Muscle layer of duodenum (tissue), 2 donors: ENCODE measurements at regions not wholly inside any gene's neighbourhood (a gene's known extent, or its start where the extent isn't known, plus 50 kb on each side); places are given as distances from the start of the nearest gene placed in this dataset.

Source experiments
- H3K27ac ChIP-seq: one replicate; pipeline ENCODE4 v1.7.0; 2013; ENCODE audit warnings: mild to moderate bottlenecking, low read length
- H3K27me3 ChIP-seq: one replicate; pipeline ENCODE4 v1.7.0; 2013; ENCODE audit warnings: low read depth, mild to moderate bottlenecking, control low read depth, low read length
- H3K36me3 ChIP-seq, 2 donors: one replicate each; pipeline ENCODE4 v1.7.0; 2013; ENCODE audit warnings: low read length in 2 of 2, control low read depth in 1 of 2, mild to moderate bottlenecking in 1 of 2; ENCODE audit not compliant: insufficient read depth in 2 of 2, control insufficient read depth in 1 of 2
- H3K4me1 ChIP-seq, 2 donors: one replicate each; pipeline ENCODE4 v1.7.0; 2013; ENCODE audit warnings: low read length in 2 of 2, mild to moderate bottlenecking in 2 of 2, control low read depth in 1 of 2, moderate library complexity in 1 of 2; ENCODE audit not compliant: insufficient read depth in 2 of 2, control insufficient read depth in 1 of 2
- H3K4me3 ChIP-seq, 2 donors: one replicate each; pipeline ENCODE4 v1.7.0; 2013; ENCODE audit warnings: low read length in 2 of 2, low read depth in 1 of 2, mild to moderate bottlenecking in 1 of 2
- H3K9me3 ChIP-seq, 2 donors: one replicate each; pipeline ENCODE4 v1.7.0; 2013; ENCODE audit warnings: low read length in 2 of 2, control low read depth in 1 of 2, mild to moderate bottlenecking in 1 of 2; ENCODE audit not compliant: control insufficient read depth in 1 of 2
- donor health status: healthy.

DNA sequence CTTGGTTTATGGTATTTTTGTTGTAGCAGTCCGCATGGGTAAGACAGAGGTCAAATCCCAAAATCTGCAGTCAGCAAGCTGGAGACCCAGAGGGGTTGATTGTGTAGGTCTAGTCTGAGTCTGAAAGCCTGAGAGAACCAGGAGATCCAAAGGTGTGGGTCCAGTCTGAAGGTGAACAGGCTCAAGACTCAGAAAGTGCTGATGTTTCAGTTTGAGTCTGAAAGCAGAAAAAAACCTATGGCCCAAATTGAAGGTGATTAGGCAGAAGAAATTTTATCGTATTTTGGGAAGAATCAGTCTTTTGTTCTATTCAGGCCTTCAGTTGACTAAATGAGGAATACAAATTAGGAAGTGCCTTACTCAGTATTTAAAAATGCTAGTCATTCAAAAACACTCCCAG, 807.8 kb upstream of the FOXG1 start:
- Histone ChIP-seq H3K4me1 (no peaks in the 10 kb centered on the region), H3K4me3 (no peak overlapping the region), H3K27ac (no peak overlapping the region), H3K27me3 (no peaks in the 10 kb centered on the region), H3K36me3 (no peaks in the 10 kb centered on the region), H3K9me3 (no peaks in the 10 kb centered on the region)

DNA sequence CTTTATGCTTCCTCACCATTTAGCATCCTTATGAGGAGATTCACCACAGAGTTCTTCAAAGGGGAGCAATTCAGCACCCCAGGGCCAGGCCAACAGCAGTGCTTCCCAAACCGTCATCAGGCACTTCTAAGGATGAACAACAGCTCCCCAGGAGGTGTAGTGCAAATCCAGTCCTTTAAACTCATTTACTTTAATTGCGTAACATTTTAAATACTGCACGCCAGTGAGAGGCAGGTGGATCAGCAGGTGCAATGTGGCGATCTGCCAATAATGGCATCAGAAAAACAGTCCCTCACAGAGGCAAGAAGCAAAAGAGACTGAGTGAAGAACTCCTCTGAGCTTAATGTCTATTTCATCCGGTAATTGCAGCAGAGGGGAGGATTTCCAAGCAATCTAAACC, 770.9 kb upstream of the FOXG1 start:
- Histone ChIP-seq H3K4me1 (no peaks in the 10 kb centered on the region), H3K27me3 (no peaks in the 10 kb centered on the region), H3K9me3 (no peaks in the 10 kb centered on the region), H3K4me3 (no peak overlapping the region), H3K36me3 (no peaks in the 10 kb centered on the region), H3K27ac (no peak overlapping the region)

DNA sequence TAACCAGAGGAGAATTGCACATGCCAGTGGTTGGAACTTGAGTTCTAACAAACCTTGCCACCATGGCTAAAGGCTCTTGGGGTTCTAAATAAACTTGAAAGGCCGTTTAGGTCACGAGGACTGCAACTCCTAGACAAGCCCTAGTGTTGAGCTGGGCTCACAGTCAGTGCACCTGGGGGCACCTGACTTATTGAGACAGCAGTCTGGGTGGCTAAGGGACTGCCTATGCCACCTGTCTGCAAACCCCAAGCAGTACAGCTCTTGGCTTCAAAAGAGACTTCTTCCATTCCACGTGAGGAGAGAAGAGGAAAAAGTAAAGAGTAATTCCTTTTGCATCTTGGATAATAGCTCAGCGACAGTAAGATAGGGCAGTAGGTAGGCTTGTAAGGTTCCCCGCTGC, 765.6 kb upstream of the FOXG1 start:
- Histone ChIP-seq H3K4me1 (no peaks in the 10 kb centered on the region), H3K4me3 (no peak overlapping the region), H3K27ac (no peak overlapping the region), H3K27me3 (no peaks in the 10 kb centered on the region), H3K36me3 (no peaks in the 10 kb centered on the region), H3K9me3 (peaks cover 0 to 3% of the 10 kb centered on the region in 2 donors)

DNA sequence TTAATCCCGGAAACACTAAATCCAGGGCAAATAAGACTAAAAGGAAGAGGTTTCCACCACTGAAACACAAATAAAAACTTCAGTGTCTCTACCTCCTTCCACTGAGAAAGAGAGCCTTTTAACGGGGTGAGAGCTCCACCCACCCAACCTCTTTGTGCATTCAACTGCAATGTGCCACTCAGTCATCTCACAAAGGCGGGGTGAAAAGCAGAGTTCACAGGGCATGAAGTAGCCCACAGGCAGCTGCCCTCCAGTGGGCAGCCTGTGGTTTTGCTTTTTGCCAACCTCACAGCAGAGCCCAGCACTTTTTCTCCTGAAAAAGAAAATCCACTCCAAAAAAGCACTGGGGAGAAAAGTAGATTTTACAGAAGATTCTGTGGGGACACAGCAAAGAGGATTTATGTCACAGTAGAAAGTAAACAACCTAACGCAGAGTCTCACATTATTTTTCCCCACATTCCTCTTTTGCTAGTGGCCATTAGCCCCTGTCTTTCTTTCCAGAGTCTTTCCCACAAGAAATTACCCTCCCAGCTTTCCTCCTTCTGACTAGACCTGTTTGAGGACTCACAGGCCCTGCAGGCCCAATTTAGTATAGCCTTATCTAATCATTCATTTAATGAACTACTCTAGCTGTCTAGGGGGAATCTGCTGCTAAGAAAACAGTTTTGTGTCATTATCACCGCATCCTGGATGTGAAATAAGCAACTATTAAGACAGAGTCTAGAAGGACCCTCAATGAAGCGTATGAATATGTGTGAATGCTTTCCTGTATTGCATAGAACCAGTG, 753.8 kb upstream of the FOXG1 start:
- no peaks in the 10 kb centered on the region for H3K36me3 ChIP-seq

DNA sequence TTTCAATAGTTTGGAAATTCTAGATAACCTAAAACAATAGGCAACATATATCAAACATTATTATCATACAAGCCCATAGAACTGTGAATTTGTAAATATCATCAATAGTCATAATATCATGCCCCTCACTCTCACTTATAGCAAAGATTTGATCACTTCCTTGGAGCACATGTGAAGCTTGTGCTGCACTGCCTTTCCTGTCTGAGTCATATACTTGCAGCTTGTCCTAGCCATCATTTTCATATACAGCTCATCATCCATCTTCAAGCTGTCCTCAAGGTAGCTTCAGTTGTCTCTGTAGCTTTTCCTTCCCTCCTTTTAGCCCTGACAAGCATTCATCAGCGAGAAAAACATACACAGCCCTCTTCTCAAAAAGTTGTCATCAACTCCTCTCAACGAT, 746.5 kb upstream of the FOXG1 start:
- no peak overlapping the region for H3K27ac ChIP-seq
- no peak overlapping the region for H3K4me3 ChIP-seq
- no peaks in the 10 kb centered on the region for H3K4me1 ChIP-seq
- H3K36me3 ChIP-seq = no peaks in the 10 kb centered on the region
- no peaks in the 10 kb centered on the region for H3K27me3 ChIP-seq
- no peaks in the 10 kb centered on the region for H3K9me3 ChIP-seq

More for the DNA sequence above, 753.8 kb upstream of the FOXG1 start:
- Histone ChIP-seq H3K9me3 (no peaks in the 10 kb centered on the region), H3K27me3 (no peaks in the 10 kb centered on the region), H3K4me3 (no peak overlapping the region), H3K27ac (no peak overlapping the region), H3K4me1 (no peaks in the 10 kb centered on the region)

DNA sequence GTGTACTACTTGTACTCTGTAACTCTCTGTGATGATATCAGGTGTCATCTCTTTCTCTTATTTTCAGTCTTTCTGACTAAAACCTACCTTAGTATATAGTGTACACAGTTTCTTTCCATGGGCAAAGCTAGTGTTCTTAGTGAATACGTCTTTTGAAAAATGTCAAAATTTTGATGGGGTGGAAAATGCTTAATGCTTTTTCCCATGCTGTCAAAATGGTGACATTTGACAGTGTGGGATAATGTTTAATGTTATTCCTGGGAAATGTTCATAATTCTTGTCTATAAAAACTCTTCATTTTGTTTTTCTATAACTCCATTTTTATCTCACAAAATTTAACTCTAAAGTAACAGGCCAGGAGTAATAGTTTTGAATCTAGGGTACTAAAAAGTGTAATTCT, 742.7 kb upstream of the FOXG1 start:
- no peak overlapping the region for H3K27ac ChIP-seq
- H3K27me3 ChIP-seq = no peaks in the 10 kb centered on the region
- H3K4me1 ChIP-seq = no peaks in the 10 kb centered on the region
- no peak overlapping the region for H3K4me3 ChIP-seq
- H3K36me3 ChIP-seq = no peaks in the 10 kb centered on the region
- H3K9me3 ChIP-seq = no peaks in the 10 kb centered on the region

DNA sequence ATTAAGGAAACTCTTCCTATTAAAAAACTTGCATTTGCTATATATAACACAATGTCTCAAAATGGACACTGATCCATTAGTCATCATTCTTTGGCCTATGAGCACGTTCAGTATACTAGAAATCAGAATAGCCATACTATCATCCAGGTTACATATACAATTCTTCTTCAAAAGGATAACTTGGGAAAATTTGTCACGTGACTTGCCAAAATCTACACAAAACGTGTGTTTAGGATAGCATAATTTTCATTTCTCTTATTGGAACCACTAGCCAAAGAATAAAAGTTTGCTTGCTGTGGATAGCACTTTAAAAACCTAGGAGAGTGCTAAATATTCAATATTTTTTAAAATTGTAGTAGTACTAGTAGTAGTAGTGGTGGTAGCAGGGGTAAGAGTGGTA, 714.3 kb upstream of the FOXG1 start:
- Histone ChIP-seq H3K4me3 (no peak overlapping the region), H3K9me3 (peaks cover 0 to 5% of the 10 kb centered on the region in 2 donors), H3K27me3 (no peaks in the 10 kb centered on the region), H3K27ac (no peak overlapping the region), H3K4me1 (no peaks in the 10 kb centered on the region), H3K36me3 (no peaks in the 10 kb centered on the region)

DNA sequence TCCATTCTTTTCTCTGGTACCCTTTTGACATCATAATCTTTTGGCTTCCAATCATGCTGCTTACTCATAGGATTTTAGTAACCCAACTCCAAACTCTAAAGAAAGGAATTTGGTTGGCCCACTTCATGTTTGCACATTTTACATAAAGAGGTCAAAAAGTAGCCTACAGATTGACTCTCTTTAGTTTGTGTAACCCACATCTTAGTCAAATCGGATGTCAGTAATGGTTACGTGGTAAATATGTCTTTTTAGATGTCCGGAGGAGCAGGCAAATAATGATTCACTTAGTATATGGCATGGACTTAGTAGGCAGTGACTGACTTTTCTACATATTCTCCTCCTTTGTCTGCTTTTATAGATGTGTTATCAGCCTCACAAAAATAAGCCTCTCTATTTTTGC, 711.6 kb upstream of the FOXG1 start:
- H3K27me3 ChIP-seq = no peaks in the 10 kb centered on the region
- H3K36me3 ChIP-seq = no peaks in the 10 kb centered on the region
- H3K4me1 ChIP-seq = no peaks in the 10 kb centered on the region
- H3K4me3 ChIP-seq = no peak overlapping the region
- H3K9me3 ChIP-seq = peaks cover 0 to 5% of the 10 kb centered on the region in 2 donors
- H3K27ac ChIP-seq = no peak overlapping the region

DNA sequence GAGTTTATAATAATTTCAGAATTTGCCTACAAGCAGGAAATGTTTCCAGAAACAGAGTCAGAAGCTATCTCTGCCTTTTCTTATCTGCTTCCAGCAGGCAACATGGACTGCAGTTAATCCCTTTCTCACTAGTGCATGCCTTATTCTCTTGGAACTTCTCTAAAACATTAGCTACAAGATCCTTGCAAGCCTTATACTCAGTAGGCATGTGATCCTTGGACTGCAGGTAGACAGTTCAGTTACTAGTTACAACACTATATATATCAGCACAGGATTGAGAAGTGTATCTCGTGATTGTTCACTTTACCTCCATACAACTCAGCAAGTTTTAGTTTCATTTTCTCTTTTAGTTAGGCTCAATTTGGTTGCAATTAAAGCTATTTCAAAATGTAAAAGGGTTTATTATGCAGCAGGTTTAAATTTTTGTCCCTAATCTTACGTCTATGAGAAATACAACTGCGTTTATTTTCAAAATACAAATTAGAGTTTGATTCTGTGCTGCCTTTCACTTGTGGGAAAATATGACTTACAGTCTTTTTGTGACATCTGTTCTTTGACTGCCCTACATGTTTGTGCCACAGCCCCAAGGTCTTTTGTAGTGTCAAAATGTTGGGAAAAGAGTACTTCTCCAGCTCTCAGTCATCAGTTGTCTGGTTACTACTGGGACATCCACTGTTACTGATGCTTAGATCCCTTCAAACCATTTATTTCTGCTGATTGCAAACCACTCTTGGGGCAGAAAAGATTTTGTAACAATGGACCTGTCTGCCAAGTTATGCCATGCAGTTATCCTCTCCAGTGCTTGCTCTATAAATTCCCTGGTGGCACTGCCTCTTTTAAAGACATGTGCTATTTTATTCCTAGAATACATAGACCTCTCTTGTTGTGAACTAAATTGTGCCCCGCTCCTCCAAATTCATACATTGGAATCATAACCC, 709.0 kb upstream of the FOXG1 start:
- H3K9me3 ChIP-seq = peaks cover 0 to 5% of the 10 kb centered on the region in 2 donors
- H3K27me3 ChIP-seq = no peaks in the 10 kb centered on the region
- peak overlapping the region; percentile 42 to 54 for H3K4me3 ChIP-seq
- no peaks in the 10 kb centered on the region for H3K4me1 ChIP-seq
- H3K36me3 ChIP-seq = no peaks in the 10 kb centered on the region
- no peak overlapping the region for H3K27ac ChIP-seq

DNA sequence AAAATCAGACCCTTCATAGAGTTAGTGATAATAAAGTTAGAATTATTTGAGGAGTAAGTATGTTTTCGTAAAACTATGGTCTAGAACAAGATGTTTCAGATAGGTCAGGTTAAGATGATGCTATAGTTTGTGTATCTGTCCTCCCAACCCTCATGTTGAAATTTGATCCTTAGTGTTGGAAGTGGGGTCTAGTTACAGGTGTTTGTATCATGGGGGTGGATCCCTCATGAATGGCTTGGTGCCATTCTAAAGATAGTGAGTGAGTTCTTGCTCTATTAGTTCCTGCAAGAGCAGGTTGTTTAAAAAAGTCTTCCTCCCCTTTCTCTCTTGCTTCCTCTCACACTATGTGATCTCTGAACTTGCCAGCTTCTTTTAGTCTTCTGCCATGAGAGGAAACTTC, 707.3 kb upstream of the FOXG1 start:
- Histone ChIP-seq H3K4me1 (no peaks in the 10 kb centered on the region), H3K9me3 (peaks cover 0 to 5% of the 10 kb centered on the region in 2 donors), H3K27ac (no peak overlapping the region), H3K4me3 (no peak overlapping the region), H3K27me3 (no peaks in the 10 kb centered on the region), H3K36me3 (no peaks in the 10 kb centered on the region)

DNA sequence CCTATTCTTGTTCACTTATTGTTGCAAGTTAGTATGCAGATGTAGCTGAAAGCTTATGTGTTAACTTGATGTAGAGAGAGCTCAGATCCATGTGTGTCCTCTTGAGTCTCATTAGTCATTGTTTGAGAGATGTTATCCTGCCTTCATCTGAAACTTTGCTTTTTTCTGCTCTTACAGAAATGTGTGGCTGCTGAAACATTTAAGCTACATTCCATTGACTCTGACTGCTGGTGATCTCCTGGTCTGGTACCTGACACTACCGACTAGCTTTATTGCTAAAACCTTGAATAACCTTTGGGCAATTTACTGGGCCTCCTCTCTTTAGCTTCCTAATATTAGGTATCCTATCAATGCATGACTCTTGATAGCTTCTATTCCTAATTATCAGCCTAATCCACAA, 705.6 kb upstream of the FOXG1 start:
- Histone ChIP-seq H3K36me3 (no peaks in the 10 kb centered on the region), H3K27ac (no peak overlapping the region), H3K9me3 (no peaks in the 10 kb centered on the region), H3K4me3 (no peak overlapping the region), H3K4me1 (no peaks in the 10 kb centered on the region), H3K27me3 (no peaks in the 10 kb centered on the region)
